GM18505 (cell line): ENCODE measurements at regions not wholly inside any gene's neighbourhood (a gene's known extent, or its start where the extent isn't known, plus 50 kb on each side); places are given as distances from the start of the nearest gene placed in this dataset.

ENCODE experiments used
- ATAC-seq: cut with Tn5 transposase; IDR thresholded peaks from one replicate; pipeline ENCODE4 v1.9.1; 2021; ENCODE audit not compliant: unreplicated experiment
- POLR2A ChIP-seq: IDR thresholded peaks from 4 replicates; pipeline ENCODE4 v1.6.1; 2011; ENCODE audit warnings: borderline replicate concordance; ENCODE audit not compliant: insufficient read depth, insufficient read length; ENCODE audit errors: extremely low read depth

- no peak for TF ChIP-seq POLR2A
- no peak for ATAC-seq
Measured at GRCh38 chr2:44889096-44889495, 52.4 kb upstream of the SIX3 start.
